Activated CD8-positive, alpha-beta T cell treated with anti-CD3 and anti-CD28 coated beads for 36 hours (primary cell): ENCODE measurements at regions not wholly inside any gene's neighbourhood (a gene's known extent, or its start where the extent isn't known, plus 50 kb on each side); places are given as distances from the start of the nearest gene placed in this dataset.
"Not testable (repeated sequence)": the region's sequence is repeated elsewhere in the genome, so short reads cannot be mapped to it uniquely, and the experiment has no call there.

ENCODE experiments used
- ATAC-seq: fragments of 200-7000 bp; cut with Tn5 transposase; one replicate; pipeline ENCODE4 v1.10.0; 2021; ENCODE audit warnings: mild to moderate bottlenecking, moderate library complexity
- CTCF ChIA-PET: fragments of 350-600 bp; sonication (Branson Sonifier 250); formaldehyde crosslinking; loops from one replicate; lab custom pipeline; 2021; ENCODE audit warnings: antibody characterized with exemption; lab: Charles Lee
- POLR2A ChIA-PET: fragments of 350-600 bp; sonication (Branson Sonifier 250); formaldehyde crosslinking; loops from one replicate; lab custom pipeline; 2021; ENCODE audit warnings: antibody characterized with exemption; lab: Charles Lee
- DNase-seq: peaks from one replicate; pipeline ENCODE4 v3.0.0-alpha.2; 2020
- H3K27ac Mint-ChIP-seq: one replicate; pipeline ENCODE4 v1.8.0; 2021; ENCODE audit warnings: mild to moderate bottlenecking, mixed read lengths
- H3K27me3 Mint-ChIP-seq: one replicate; pipeline ENCODE4 v1.8.0; 2021; ENCODE audit warnings: mixed read lengths
- H3K36me3 Mint-ChIP-seq: one replicate; pipeline ENCODE4 v1.8.0; 2021; ENCODE audit warnings: low read depth, mixed read lengths
- H3K4me1 Mint-ChIP-seq: one replicate; pipeline ENCODE4 v1.8.0; 2021; ENCODE audit warnings: low read depth, mixed read lengths
- H3K4me3 Mint-ChIP-seq: one replicate; pipeline ENCODE4 v1.8.0; 2021; ENCODE audit warnings: mild to moderate bottlenecking, moderate library complexity, mixed read lengths
- H3K9me3 Mint-ChIP-seq: one replicate; pipeline ENCODE4 v1.8.0; 2021; ENCODE audit warnings: mixed read lengths
- CTCF ChIP-seq: fragments of 200-600 bp; IDR thresholded peaks from one replicate; pipeline ENCODE4 v1.8.0; 2022; ENCODE audit warnings: antibody characterized with exemption, mild to moderate bottlenecking
- intact Hi-C: fragments of 100-400 bp; cut with micrococcal nuclease; formaldehyde crosslinking; loops from one replicate; pipeline ENCODE4 v1.10.0; 2022

- H3K4me1 Mint-ChIP-seq: peaks cover 46% of the 10 kb centered on the region
These were observed 148.3 kb upstream of the HDAC4 start for GRCh38 chr2:239548965-239549595.

GRCh38 chr2:239548451-239548871 lies 147.6 kb upstream of the HDAC4 start:
- CTCF ChIA-PET: no interaction called here
- Mint-ChIP-seq H3K27ac (peak overlapping the region; percentile 40), H3K4me3 (no peak overlapping the region), H3K36me3 (peaks cover 4% of the 10 kb centered on the region), H3K27me3 (peaks cover 14% of the 10 kb centered on the region), H3K4me1 (peaks cover 51% of the 10 kb centered on the region), H3K9me3 (no peaks in the 10 kb centered on the region)
- POLR2A ChIA-PET: interaction anchor here (0.6 kb wide), 1 partner anchor 8 kb away, joined by 3 read pairs; no protein-coding TSS in a partner anchor
- intact Hi-C loops: no loop called here
- ATAC-seq: peak; percentile 81
- peak; percentile 90 for DNase-seq
- TF ChIP-seq CTCF: no peak

More at GRCh38 chr2:239548965-239549595, 148.3 kb upstream of the HDAC4 start:
- H3K9me3 Mint-ChIP-seq: no peaks in the 10 kb centered on the region
- no peak for ATAC-seq
- H3K27ac Mint-ChIP-seq: peak overlapping the region; percentile 40
- H3K4me3 Mint-ChIP-seq: no peak overlapping the region
- peaks cover 14% of the 10 kb centered on the region for H3K27me3 Mint-ChIP-seq
- POLR2A ChIA-PET: no interaction called here
- no peak for DNase-seq
- TF ChIP-seq CTCF: no peak
- CTCF ChIA-PET: no interaction called here
- peaks cover 4% of the 10 kb centered on the region for H3K36me3 Mint-ChIP-seq
- intact Hi-C loops: no loop called here

- H3K9me3 Mint-ChIP-seq, POLR2A ChIA-PET: not testable (repeated sequence)
These were observed 146.3 kb upstream of the HDAC4 start for GRCh38 chr2:239547140-239547539.

GRCh38 chr2:239546541-239546940 lies 145.7 kb upstream of the HDAC4 start:
- TF ChIP-seq CTCF: no peak
- no peak for DNase-seq
- intact Hi-C loops: no loop called here
- no peak for ATAC-seq
- POLR2A ChIA-PET: no interaction called here
- H3K9me3 Mint-ChIP-seq: peaks cover 2% of the 10 kb centered on the region
- peaks cover 51% of the 10 kb centered on the region for H3K4me1 Mint-ChIP-seq
- peaks cover 4% of the 10 kb centered on the region for H3K36me3 Mint-ChIP-seq
- peak overlapping the region; percentile 82 for H3K27ac Mint-ChIP-seq
- H3K27me3 Mint-ChIP-seq: peaks cover 23% of the 10 kb centered on the region
- no peak overlapping the region for H3K4me3 Mint-ChIP-seq
- CTCF ChIA-PET: no interaction called here

More at GRCh38 chr2:239547140-239547539, 146.3 kb upstream of the HDAC4 start:
- H3K27ac Mint-ChIP-seq, H3K36me3 Mint-ChIP-seq, intact Hi-C loops, CTCF ChIA-PET, ATAC-seq, DNase-seq, H3K4me3 Mint-ChIP-seq: not testable (repeated sequence)
- Mint-ChIP-seq H3K27me3 (peaks cover 21% of the 10 kb centered on the region), H3K4me1 (peaks cover 51% of the 10 kb centered on the region)

GRCh38 chr2:239545741-239546392 lies 145.0 kb upstream of the HDAC4 start:
- DNase-seq (no peak), ATAC-seq (no peak)
- intact Hi-C loops: no loop called here
- peaks cover 51% of the 10 kb centered on the region for H3K4me1 Mint-ChIP-seq
- H3K9me3 Mint-ChIP-seq: peaks cover 3% of the 10 kb centered on the region
- TF ChIP-seq CTCF: no peak
- peaks cover 25% of the 10 kb centered on the region for H3K27me3 Mint-ChIP-seq
- H3K27ac Mint-ChIP-seq: peak overlapping the region; percentile 82
- ChIA-PET POLR2A (interaction anchor here (0.7 kb wide), 1 partner anchor 131 kb away, joined by 3 read pairs; no protein-coding TSS in a partner anchor), CTCF (no interaction called here)
- H3K36me3 Mint-ChIP-seq: peaks cover 4% of the 10 kb centered on the region
- H3K4me3 Mint-ChIP-seq: no peak overlapping the region
